ENCODE measurements at regions not wholly inside any gene's neighbourhood (a gene's known extent, or its start where the extent isn't known, plus 50 kb on each side); places are given as distances from the start of the nearest gene placed in this dataset.

DNA sequence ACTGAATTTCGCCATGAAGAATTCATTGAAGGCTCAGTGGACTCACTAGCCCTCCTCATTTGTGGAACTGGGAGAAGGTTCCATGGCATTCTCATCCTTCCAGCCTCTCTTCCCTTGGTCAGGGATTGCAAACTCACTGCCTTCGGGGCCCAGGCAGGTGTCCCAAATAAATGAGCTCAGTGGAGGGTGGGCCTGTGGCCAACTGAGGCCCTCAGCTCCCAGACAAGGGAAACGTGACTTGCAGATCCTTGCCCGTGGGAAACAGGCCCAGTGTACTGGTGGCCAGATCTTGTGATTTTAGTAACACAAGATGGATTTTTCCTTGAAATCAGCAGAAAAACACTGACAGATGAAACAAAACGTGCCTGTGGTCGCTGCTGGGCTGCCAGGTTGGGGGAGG, 168.7 kb upstream of the CTBP2 start:
- TF ChIP-seq POLR2A (IDR thresholded peaks at IDR 0.05) = no peak
- TF ChIP-seq, protein P1, sequence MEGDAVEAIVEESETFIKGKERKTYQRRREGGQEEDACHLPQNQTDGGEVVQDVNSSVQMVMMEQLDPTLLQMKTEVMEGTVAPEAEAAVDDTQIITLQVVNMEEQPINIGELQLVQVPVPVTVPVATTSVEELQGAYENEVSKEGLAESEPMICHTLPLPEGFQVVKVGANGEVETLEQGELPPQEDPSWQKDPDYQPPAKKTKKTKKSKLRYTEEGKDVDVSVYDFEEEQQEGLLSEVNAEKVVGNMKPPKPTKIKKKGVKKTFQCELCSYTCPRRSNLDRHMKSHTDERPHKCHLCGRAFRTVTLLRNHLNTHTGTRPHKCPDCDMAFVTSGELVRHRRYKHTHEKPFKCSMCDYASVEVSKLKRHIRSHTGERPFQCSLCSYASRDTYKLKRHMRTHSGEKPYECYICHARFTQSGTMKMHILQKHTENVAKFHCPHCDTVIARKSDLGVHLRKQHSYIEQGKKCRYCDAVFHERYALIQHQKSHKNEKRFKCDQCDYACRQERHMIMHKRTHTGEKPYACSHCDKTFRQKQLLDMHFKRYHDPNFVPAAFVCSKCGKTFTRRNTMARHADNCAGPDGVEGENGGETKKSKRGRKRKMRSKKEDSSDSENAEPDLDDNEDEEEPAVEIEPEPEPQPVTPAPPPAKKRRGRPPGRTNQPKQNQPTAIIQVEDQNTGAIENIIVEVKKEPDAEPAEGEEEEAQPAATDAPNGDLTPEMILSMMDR (IDR thresholded peaks at IDR 0.05) = no peak
